Endodermal cell (in vitro differentiated cells): ENCODE measurements at regions not wholly inside any gene's neighbourhood (a gene's known extent, or its start where the extent isn't known, plus 50 kb on each side); places are given as distances from the start of the nearest gene placed in this dataset.
"Not testable (repeated sequence)": the region's sequence is repeated elsewhere in the genome, so short reads cannot be mapped to it uniquely, and the experiment has no call there.

Experiments
- DNase-seq: peaks from one replicate; pipeline ENCODE4 v3.0.0-alpha.2; 2017
- H3K27ac ChIP-seq: 2 replicates; pipeline ENCODE4 v1.5.1; 2013; ENCODE audit warnings: mild to moderate bottlenecking, low read depth, low read length, moderate library complexity
- H3K27me3 ChIP-seq: 2 replicates; pipeline ENCODE4 v1.6.1; 2013; ENCODE audit warnings: mild to moderate bottlenecking, low read length, moderate library complexity; ENCODE audit not compliant: insufficient read depth, control insufficient read depth, poor library complexity, severe bottlenecking
- H3K36me3 ChIP-seq: 2 replicates; pipeline ENCODE4 v1.7.0; 2013; ENCODE audit warnings: mild to moderate bottlenecking, low read length, moderate library complexity; ENCODE audit not compliant: control insufficient read depth, insufficient read depth
- H3K4me1 ChIP-seq: one replicate; pipeline ENCODE4 v1.7.0; 2013; ENCODE audit warnings: low read length; ENCODE audit not compliant: control insufficient read depth, insufficient read depth
- H3K4me3 ChIP-seq: 2 replicates; pipeline ENCODE4 v1.5.1; 2013; ENCODE audit warnings: mild to moderate bottlenecking, low read length, moderate library complexity
- H3K9ac ChIP-seq: 2 replicates; pipeline ENCODE4 v1.6.1; 2013; ENCODE audit warnings: mild to moderate bottlenecking, low read length, moderate library complexity; ENCODE audit not compliant: poor library complexity, severe bottlenecking; ENCODE audit errors: extremely low read depth
- H3K9me3 ChIP-seq: 2 replicates; pipeline ENCODE4 v1.6.1; 2013; ENCODE audit warnings: mild to moderate bottlenecking, low read length, moderate library complexity; ENCODE audit not compliant: control insufficient read depth
- H3K27ac Mint-ChIP-seq: 2 replicates; pipeline ENCODE4 v1.8.0; 2020; ENCODE audit warnings: mixed read lengths
- H3K27me3 Mint-ChIP-seq: 2 replicates; pipeline ENCODE4 v1.8.0; 2021; ENCODE audit warnings: mild to moderate bottlenecking, mixed read lengths; ENCODE audit not compliant: insufficient read depth
- H3K36me3 Mint-ChIP-seq: 2 replicates; pipeline ENCODE4 v1.8.0; 2020; ENCODE audit warnings: low read depth, mixed read lengths
- H3K4me1 Mint-ChIP-seq: 2 replicates; pipeline ENCODE4 v1.8.0; 2020; ENCODE audit warnings: mixed read lengths
- H3K4me3 Mint-ChIP-seq: 2 replicates; pipeline ENCODE4 v1.8.0; 2020; ENCODE audit warnings: mild to moderate bottlenecking, moderate library complexity, mixed read lengths
- H3K9me3 Mint-ChIP-seq: 2 replicates; pipeline ENCODE4 v1.8.0; 2020; ENCODE audit warnings: mild to moderate bottlenecking, mixed read lengths
- WGBS, 2 experiments: methylation state at CpG; one replicate each; pipeline versions ENCODE4 v1.1.5 to v1.1.7; 2013; ENCODE audit warnings: missing lambda C conversion rate in 2 of 2, mixed read lengths in 1 of 2; ENCODE audit not compliant: insufficient coverage in 1 of 2, insufficient read length in 1 of 2; 5-methylcytosine and 5-hydroxymethylcytosine counted together
- TF ChIP-seq, protein P1 (sequence below): fragments of 200-600 bp; sonication (generic); conservative IDR thresholded peaks from 2 replicates; pipeline ENCODE4 v1.5.0; 2021; ENCODE audit warnings: antibody characterized with exemption, mild to moderate bottlenecking

DNA sequence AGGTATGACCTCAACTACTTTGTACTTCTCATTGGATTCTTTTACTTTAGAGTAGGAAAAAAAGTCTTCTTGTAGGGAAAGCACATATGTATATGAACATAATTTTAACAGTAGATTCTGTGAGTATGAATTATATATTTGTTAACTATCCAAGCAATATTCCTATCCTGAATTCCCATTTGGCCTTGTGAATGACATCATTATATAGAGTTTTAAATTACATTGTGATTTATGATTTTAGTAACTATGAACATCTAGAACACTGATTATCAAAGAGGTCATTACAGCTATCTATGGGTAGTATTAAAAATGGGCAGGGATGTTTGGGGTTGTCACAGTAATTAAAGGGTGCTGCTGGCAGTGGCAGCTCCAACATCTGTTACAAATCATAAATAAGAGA lies 163.9 kb upstream of the TFAP2D start:
- Mint-ChIP-seq H3K27me3 (no peaks in the 10 kb centered on the region), H3K4me3 (no peak overlapping the region)
- no peak overlapping the region for H3K9ac ChIP-seq

DNA sequence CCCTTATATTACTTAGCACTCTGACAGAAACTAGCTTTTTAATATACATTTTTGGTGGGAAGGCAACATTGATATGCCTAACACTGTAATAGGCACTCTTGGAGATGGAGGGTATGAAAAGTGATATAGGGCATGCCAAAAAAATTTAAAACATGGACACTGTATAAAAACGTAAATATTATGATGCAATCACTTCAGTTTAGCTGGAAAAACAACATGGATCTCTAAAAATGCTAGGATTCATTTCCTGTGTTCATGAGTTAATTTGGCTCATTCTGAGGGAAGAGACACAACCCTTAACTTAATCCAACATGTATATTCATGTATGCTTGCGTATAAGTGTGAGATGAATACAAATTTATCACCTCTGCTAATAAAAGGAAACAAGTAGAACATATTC lies 157.3 kb upstream of the TFAP2D start:
- H3K27ac ChIP-seq: no peak overlapping the region
- H3K4me1 Mint-ChIP-seq: no peaks in the 10 kb centered on the region
- H3K4me3 ChIP-seq: no peak overlapping the region
- TF ChIP-seq, protein P1, sequence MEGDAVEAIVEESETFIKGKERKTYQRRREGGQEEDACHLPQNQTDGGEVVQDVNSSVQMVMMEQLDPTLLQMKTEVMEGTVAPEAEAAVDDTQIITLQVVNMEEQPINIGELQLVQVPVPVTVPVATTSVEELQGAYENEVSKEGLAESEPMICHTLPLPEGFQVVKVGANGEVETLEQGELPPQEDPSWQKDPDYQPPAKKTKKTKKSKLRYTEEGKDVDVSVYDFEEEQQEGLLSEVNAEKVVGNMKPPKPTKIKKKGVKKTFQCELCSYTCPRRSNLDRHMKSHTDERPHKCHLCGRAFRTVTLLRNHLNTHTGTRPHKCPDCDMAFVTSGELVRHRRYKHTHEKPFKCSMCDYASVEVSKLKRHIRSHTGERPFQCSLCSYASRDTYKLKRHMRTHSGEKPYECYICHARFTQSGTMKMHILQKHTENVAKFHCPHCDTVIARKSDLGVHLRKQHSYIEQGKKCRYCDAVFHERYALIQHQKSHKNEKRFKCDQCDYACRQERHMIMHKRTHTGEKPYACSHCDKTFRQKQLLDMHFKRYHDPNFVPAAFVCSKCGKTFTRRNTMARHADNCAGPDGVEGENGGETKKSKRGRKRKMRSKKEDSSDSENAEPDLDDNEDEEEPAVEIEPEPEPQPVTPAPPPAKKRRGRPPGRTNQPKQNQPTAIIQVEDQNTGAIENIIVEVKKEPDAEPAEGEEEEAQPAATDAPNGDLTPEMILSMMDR: no peak
- 91 to 100% methylated on average over 1 of the region's 2 CpGs for WGBS, 2 experiments
- no peak for DNase-seq
- H3K27ac Mint-ChIP-seq: no peak overlapping the region
- H3K9ac ChIP-seq: no peak overlapping the region
- H3K27me3 Mint-ChIP-seq: no peaks in the 10 kb centered on the region
- H3K36me3 Mint-ChIP-seq: no peaks in the 10 kb centered on the region
- no peaks in the 10 kb centered on the region for H3K27me3 ChIP-seq
- H3K9me3 ChIP-seq: no peaks in the 10 kb centered on the region
- no peaks in the 10 kb centered on the region for H3K9me3 Mint-ChIP-seq
- no peaks in the 10 kb centered on the region for H3K4me1 ChIP-seq
- no peak overlapping the region for H3K4me3 Mint-ChIP-seq
- H3K36me3 ChIP-seq: no peaks in the 10 kb centered on the region

More for the DNA sequence above, 163.9 kb upstream of the TFAP2D start:
- H3K4me3 ChIP-seq: no peak overlapping the region
- no peak overlapping the region for H3K27ac ChIP-seq
- H3K36me3 Mint-ChIP-seq: no peaks in the 10 kb centered on the region
- H3K9me3 ChIP-seq: no peaks in the 10 kb centered on the region
- no peaks in the 10 kb centered on the region for H3K9me3 Mint-ChIP-seq
- H3K4me1 Mint-ChIP-seq: peaks cover 4% of the 10 kb centered on the region
- no peaks in the 10 kb centered on the region for H3K27me3 ChIP-seq
- DNase-seq: no peak
- TF ChIP-seq, protein P1: no peak
- H3K27ac Mint-ChIP-seq: no peak overlapping the region
- no peaks in the 10 kb centered on the region for H3K36me3 ChIP-seq
- H3K4me1 ChIP-seq: no peaks in the 10 kb centered on the region

DNA sequence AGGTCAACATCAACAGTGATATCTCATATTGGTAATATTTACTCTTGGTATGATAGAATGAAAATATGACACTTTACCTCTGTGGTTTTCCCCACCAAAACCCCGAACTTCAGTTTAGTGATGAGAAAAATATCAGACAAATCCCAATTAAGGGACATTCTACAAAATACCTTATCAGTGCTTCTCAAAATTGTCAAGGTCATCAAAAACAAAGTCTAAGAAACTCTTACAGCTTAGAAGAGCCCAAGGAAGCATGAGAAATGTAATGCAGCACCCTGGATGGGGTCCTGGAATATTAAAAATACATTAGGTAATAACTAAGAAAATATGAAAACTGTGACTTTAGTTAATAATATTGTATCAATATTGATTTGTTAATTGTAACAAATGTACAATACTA lies 148.3 kb upstream of the TFAP2D start:
- no peaks in the 10 kb centered on the region for H3K36me3 Mint-ChIP-seq
- H3K36me3 ChIP-seq: no peaks in the 10 kb centered on the region
- H3K9ac ChIP-seq: no peak overlapping the region
- H3K9me3 Mint-ChIP-seq: no peaks in the 10 kb centered on the region
- no peak overlapping the region for H3K27ac Mint-ChIP-seq
- H3K9me3 ChIP-seq: no peaks in the 10 kb centered on the region
- no peak for DNase-seq
- H3K4me3 ChIP-seq: no peak overlapping the region
- no peaks in the 10 kb centered on the region for H3K4me1 ChIP-seq
- no peaks in the 10 kb centered on the region for H3K27me3 ChIP-seq
- no peak overlapping the region for H3K27ac ChIP-seq
- no peaks in the 10 kb centered on the region for H3K27me3 Mint-ChIP-seq
- WGBS, 2 experiments: 100% methylated on average over 1 of the region's 1 CpG; no CpG with 5 or more reads in 1 of the 2 experiments
- TF ChIP-seq, protein P1: no peak
- H3K4me3 Mint-ChIP-seq: no peak overlapping the region
- H3K4me1 Mint-ChIP-seq: no peaks in the 10 kb centered on the region

DNA sequence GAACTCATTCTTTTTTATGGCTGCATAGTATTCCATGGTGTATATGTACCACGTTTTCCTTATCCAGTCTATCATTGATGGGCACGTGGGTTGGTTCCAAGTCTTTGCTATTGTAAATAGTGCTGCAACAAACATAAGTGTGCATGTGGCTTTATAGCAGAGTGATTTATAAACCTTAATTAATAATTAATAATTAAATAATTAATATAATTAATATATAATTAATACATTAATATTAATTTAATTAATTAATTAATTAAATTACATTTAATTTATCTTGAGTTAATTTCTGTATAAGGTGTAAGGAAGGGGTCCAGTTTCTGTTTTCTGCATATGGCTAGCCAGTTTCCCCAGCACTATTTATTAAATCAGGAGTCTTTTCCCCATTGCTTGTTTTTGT lies 142.1 kb upstream of the TFAP2D start:
- H3K27me3 Mint-ChIP-seq, H3K27ac Mint-ChIP-seq, H3K4me3 Mint-ChIP-seq, H3K36me3 ChIP-seq, H3K36me3 Mint-ChIP-seq, H3K9me3 ChIP-seq, H3K4me3 ChIP-seq, H3K27me3 ChIP-seq, H3K4me1 Mint-ChIP-seq, H3K4me1 ChIP-seq, H3K27ac ChIP-seq, H3K9ac ChIP-seq, DNase-seq, H3K9me3 Mint-ChIP-seq: not testable (repeated sequence)
- 97 to 100% methylated on average over 1 to 2 of the region's 2 CpGs for WGBS, 2 experiments
